OCI-LY1 (cell line): ENCODE measurements at regions not wholly inside any gene's neighbourhood (a gene's known extent, or its start where the extent isn't known, plus 50 kb on each side); places are given as distances from the start of the nearest gene placed in this dataset.

ENCODE experiments used
- CTCF ChIP-seq: fragments of 200-600 bp; sonication (generic), shearing (Covaris generic); IDR thresholded peaks from 2 replicates; pipeline ENCODE4 v1.5.1; 2017; ENCODE audit warnings: mild to moderate bottlenecking, antibody characterized with exemption, low read length, moderate library complexity, mixed read lengths
- EZH2 ChIP-seq: fragments of 200-600 bp; sonication (generic), shearing (Covaris generic); IDR thresholded peaks from 2 replicates; pipeline ENCODE4 v1.8.0; 2017; ENCODE audit warnings: borderline replicate concordance, mixed run types, mild to moderate bottlenecking, antibody characterized with exemption, low read length, moderate library complexity, mixed read lengths

GRCh38 chr1:14421295-14421976 is 177.0 kb upstream of the KAZN start:
- TF ChIP-seq CTCF (no peak), EZH2 (no peak)
